Brain microvascular endothelial cell (primary cell): ENCODE measurements at regions not wholly inside any gene's neighbourhood (a gene's known extent, or its start where the extent isn't known, plus 50 kb on each side); places are given as distances from the start of the nearest gene placed in this dataset.

ENCODE experiments used
- DNase-seq: peaks from one replicate; pipeline ENCODE4 v3.0.0-alpha.2; 2020
- H3K27ac ChIP-seq: fragments of 250-450 bp; sonication (Bioruptor Pico); 2 replicates; pipeline ENCODE4 v1.5.1; 2020; ENCODE audit warnings: mild to moderate bottlenecking, moderate library complexity
- H3K27me3 ChIP-seq: fragments of 250-450 bp; sonication (Bioruptor Pico); replicated peaks from 2 replicates; pipeline ENCODE4 v1.5.1; 2020; ENCODE audit warnings: mild to moderate bottlenecking
- H3K36me3 ChIP-seq: fragments of 250-450 bp; sonication (Bioruptor Pico); replicated peaks from 2 replicates; pipeline ENCODE4 v1.5.1; 2020; ENCODE audit warnings: mild to moderate bottlenecking
- H3K4me3 ChIP-seq: 2 replicates; pipeline ENCODE4 v1.5.1; 2011; ENCODE audit warnings: low read depth, mild to moderate bottlenecking, control low read depth, low read length, moderate library complexity
- CTCF ChIP-seq: IDR thresholded peaks from 2 replicates; pipeline ENCODE4 v1.5.1; 2011; ENCODE audit warnings: low read depth, mild to moderate bottlenecking, moderate library complexity, low read length, control low read depth, inconsistent platforms; ENCODE audit errors: missing control alignments
- in situ Hi-C: cut with HindIII; loops from 2 replicates; pipeline ENCODE4 v1.10.0; 2017; ENCODE audit warnings: low sequenced_read_pairs, low pct_ligation_motif_present

- in situ Hi-C loops = no loop called here
- Histone ChIP-seq H3K27ac (no peak overlapping the region), H3K4me3 (no peak overlapping the region), H3K27me3 (no peaks in the 10 kb centered on the region), H3K36me3 (no peaks in the 10 kb centered on the region)
- TF ChIP-seq CTCF = no peak
- DNase-seq = peak; percentile 51
Observed at GRCh38 chr4:28759064-28759463, 1898.4 kb downstream of the STIM2 start.

GRCh38 chr4:28760003-28760402 is 1899.4 kb downstream of the STIM2 start:
- no peaks in the 10 kb centered on the region for H3K36me3 ChIP-seq
- no peaks in the 10 kb centered on the region for H3K27me3 ChIP-seq
- no peak for DNase-seq
- no peak for TF ChIP-seq CTCF
- no peak overlapping the region for H3K27ac ChIP-seq
- in situ Hi-C loops = no loop called here
- H3K4me3 ChIP-seq = no peak overlapping the region

GRCh38 chr4:28772066-28772465 is 1911.4 kb downstream of the STIM2 start:
- in situ Hi-C loops = no loop called here
- no peaks in the 10 kb centered on the region for H3K36me3 ChIP-seq
- no peaks in the 10 kb centered on the region for H3K27me3 ChIP-seq
- no peak for TF ChIP-seq CTCF
- no peak overlapping the region for H3K4me3 ChIP-seq
- peak overlapping the region; percentile 57 for H3K27ac ChIP-seq
- DNase-seq = peak; percentile 77

- in situ Hi-C loops = no loop called here
- no peak for DNase-seq
- H3K27me3 ChIP-seq = no peaks in the 10 kb centered on the region
- H3K27ac ChIP-seq = no peak overlapping the region
- no peak overlapping the region for H3K4me3 ChIP-seq
- no peaks in the 10 kb centered on the region for H3K36me3 ChIP-seq
- no peak for TF ChIP-seq CTCF
Observed at GRCh38 chr4:28772788-28773187, 1912.1 kb downstream of the STIM2 start.

GRCh38 chr4:28774344-28774743 is 1913.7 kb downstream of the STIM2 start:
- no peak for DNase-seq
- no peak for TF ChIP-seq CTCF
- Histone ChIP-seq H3K36me3 (no peaks in the 10 kb centered on the region), H3K27ac (no peak overlapping the region), H3K4me3 (no peak overlapping the region), H3K27me3 (no peaks in the 10 kb centered on the region)
- in situ Hi-C loops = no loop called here

- H3K27me3 ChIP-seq = no peaks in the 10 kb centered on the region
- TF ChIP-seq CTCF = no peak
- H3K36me3 ChIP-seq = no peaks in the 10 kb centered on the region
- in situ Hi-C loops = no loop called here
- DNase-seq = no peak
- H3K4me3 ChIP-seq = no peak overlapping the region
- H3K27ac ChIP-seq = no peak overlapping the region
Observed at GRCh38 chr4:28776004-28776403, 1915.4 kb downstream of the STIM2 start.
